HG03196 (cell line): ENCODE measurements at regions not wholly inside any gene's neighbourhood (a gene's known extent, or its start where the extent isn't known, plus 50 kb on each side); places are given as distances from the start of the nearest gene placed in this dataset.

ENCODE experiments used
- ATAC-seq: cut with Tn5 transposase; IDR thresholded peaks from one replicate; pipeline ENCODE4 v1.9.1; 2021; ENCODE audit not compliant: unreplicated experiment

DNA sequence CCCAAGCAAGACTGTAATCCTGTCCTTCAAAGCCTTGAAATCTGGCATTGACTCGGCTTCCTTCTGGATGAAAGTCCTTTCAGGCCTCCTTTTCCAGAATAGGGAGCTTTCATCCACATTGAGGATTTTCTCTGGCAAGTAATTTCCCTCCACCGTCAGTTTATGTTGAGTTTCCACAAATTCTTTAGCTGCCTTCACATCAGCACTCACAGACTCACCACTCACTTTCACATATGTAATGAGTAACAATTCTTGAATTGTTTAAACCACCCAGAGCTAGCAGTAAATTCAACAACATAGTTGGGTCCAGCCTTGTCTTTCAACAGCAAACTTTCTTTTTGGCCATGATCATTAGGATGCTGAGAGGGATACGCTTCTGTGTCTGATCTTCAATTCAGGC is 84.3 kb upstream of the PRDM11 start:
- ATAC-seq, result no peak

DNA sequence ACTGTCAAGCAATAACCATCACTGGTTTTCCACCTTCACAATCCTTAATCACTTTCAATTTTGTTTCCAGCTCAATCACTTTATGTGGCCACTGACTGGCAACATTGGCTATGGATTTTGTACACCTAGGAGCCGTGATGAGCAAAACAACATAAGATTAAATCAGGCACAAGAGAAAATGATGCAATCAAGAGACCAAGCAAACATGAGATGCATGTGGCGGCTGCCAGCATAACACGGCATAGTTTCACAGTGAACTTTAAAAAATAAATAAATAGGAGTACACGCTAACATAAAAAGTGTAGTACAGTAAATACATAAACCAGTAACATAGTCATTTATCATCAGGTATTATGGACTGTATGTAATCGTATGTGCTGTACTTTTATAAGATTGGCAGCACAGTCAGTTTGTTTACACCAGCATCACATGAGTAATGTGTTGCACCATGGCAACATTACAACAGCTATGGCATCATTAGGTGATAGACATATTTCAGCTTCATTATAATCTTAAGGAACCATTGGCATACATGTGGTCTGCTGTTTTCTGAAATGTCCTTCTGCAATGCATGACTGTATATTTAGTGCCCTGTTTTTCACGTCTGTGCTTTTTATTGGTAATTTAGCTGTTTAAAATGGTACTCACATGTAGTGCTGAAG is 83.3 kb upstream of the PRDM11 start:
- no peak for ATAC-seq

DNA sequence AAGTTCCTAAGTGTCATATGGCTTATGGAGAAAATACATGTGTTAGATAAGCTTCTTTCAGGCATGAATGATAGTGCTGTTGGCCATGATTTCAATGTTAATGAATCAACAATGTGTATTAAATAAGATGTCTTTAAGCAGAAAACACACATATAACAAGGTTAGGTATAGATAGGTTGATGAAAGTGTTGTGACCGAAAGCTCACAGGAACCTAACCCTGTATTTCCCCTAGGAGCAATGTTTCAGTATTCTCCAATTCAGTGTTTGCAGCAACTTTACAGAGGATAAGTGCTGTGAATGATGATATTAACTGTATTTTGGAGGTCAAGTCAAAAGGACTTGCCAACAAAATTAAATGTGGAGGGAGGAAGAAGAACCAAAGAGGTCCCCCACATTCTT is 82.8 kb upstream of the PRDM11 start:
- ATAC-seq, result no peak

DNA sequence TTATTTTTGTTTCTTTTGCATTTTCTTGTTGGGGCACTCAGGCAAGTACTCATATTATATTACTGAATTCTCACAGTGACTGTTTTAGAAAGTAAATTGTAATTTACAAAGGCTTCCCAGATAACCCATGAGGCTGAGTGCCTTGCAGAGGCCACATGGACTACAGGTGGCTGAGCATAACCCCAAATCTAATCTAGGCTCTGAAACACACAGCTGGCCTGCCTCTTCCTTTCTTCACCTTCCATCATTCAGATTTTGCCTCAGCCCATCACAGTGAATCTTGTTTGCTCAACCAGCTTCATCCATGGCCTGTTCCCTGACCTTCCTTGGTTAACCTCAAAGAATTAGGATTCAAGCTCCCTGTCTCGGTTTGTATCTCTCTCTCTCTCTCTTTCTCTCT is 78.5 kb upstream of the PRDM11 start:
- ATAC-seq, result no peak

DNA sequence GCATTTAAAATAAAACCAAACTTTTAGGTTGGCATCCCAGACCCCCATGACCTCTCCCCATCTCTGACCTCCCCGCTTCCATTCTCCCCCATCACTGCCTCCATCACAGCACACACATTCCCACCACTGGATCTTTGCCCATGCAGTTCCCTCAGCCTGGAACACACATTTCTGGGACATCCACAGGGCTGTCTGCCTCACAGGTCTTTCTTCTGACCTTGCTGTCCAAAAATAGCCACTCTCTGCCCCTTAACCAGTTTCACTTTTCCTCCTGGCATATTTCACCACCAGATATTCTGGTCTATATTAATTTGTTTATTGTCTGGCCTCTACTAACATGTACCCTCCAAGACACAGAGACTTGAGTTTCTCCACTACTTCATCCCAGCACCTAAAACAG is 75.2 kb upstream of the PRDM11 start:
- no peak for ATAC-seq

DNA sequence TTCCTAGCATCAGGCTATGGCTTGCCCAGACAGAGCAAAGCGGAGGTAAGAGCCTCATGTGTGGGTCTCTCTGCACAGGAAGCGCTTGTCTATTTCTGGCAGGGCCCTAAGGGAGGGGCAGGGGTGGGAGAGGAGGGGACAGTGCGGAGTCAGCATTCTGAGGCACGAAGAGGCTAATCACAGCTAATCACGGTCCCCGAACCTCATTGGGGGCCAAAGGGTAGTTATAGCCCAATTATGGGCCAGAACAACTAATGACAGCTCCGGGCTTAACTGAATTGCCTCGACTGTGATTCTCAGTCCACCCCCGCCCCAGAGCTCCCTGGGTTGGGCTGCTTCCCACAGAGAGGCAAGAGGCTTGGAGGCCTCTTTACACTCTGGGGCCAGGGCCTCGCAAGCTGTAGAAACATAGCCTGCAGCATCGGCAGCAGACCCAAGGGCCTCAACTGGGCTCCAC is 72.7 kb upstream of the PRDM11 start:
- ATAC-seq, result no peak

DNA sequence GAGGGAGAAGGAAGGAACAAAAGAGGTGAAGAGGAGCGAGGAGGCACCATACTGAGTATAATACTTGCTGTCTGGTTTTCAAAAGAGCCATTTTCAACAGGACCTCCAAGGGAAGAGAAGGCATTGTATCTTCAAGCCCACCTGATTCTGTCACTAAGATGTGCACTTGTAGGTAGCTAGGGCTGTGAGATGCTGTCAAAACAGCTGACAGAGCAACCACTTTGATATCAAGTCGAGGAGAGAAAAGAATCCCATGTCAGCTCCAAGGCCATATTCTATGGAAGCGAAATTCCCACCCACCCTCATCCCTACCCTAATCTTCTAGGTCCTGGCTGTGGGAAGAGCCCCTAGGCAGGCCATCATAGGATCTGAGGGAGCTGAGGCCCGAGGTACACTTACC is 70.9 kb upstream of the PRDM11 start:
- ATAC-seq, result no peak

DNA sequence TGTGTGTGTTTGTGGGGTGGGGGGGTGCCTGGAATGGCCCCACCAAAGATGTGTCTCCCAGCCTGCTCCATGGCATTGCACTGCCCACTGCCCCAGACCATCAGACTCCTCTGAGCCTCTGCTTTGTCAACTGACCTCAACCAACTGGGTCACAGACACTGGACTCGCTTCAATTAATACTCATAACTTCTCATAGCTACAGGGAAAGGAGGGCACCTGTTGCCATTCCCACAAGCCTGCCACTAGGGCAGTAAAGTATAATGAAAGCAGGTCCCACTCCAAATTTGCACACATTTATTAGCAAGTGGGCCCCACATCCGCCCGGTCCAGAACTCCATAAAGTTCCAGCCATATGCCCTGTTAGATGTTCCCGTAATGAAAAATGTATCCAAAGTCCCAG is 70.5 kb upstream of the PRDM11 start:
- ATAC-seq, result no peak

DNA sequence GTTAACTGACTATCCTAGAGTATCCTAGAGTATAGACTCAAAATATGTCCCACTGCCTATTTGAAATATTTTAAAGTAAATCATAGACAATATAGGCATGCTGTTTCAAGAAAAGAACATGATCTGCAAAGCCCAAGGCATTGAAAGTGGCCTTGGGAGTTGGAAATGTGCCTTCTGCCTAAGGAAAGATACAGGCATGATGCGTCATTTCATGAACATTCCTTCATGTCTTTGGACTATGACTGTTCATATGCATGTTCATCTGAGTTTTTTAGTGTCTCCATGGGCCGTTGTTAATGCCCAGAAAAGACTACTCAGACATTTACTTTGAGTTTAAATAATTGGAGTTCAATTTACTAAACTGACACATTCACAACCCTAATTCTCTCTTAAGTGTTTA is 69.7 kb upstream of the PRDM11 start:
- ATAC-seq, result no peak

DNA sequence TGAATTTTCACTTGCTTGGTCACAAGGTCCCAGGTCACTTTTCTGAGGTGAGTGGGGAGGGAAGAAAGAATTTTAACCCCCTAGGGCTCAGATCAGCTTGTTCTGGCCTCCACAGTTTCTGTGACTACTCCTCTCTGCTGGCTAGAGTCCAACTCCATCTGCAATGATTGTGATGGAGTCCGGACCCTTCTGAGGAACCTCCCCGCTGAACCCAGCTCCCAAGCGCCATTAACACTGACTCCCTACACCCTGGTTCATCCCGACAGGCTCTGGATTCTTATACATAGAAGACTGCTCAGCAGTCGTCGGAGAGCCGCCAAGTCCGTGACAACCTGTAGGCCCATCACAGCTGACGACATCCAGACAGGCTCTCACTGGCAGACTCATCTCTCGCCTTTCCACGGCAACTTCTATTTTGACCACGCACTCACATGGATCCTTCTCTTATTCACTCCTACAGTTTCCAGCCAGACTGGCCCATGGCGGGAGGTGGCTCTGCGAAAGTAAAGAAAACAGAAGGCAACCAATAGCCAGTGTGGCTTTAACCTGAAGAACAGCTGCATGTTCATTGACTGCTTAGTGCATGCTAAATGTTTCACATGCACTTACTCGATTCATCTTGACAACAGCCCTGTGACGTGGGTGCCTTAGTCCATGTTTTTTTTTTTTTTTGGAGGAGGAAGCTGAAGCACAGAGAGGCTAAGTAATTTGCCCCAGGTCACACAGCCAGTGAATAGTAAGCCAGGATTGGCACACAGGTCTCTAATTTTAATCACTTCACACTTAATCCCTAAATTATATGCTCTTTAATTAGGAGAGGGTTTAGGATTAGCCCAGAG is 68.0 kb upstream of the PRDM11 start:
- ATAC-seq, result no peak

DNA sequence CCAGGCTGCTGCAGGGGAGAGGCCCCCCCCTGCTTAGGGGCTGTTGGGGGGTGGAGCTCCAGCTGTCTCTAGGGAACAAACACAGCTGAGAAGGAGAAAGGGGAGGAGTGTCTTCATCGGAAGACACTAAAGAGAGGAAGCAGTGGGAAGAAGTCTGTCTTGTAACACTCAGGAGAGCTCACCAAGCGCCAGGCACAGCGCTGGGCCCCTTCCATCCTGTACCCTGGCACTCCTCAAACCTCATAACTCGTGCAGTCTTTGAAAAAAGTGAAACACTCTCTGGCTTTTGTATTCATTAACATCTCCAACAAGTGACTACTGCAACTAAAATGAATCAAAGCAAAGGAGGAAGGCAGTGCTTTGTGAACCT is 67.4 kb upstream of the PRDM11 start:
- ATAC-seq, result no peak

DNA sequence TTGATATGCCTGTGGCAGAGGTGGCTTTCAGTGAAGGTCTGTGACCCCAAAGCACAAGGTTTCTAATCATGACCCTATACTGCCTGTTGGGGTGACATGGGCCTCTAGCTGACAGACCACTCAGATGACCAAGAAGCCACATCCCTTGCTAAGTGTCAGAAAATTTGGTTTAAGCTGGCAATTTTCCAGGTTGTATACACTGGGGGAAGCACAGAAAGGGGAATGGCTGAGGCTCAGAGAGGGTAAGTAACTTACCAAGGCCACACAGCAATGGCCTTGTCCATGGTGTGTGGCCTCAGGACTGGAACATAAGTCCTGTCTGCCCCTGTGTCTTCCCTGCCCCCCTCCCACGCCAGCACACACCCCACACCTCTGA is 66.9 kb upstream of the PRDM11 start:
- no peak for ATAC-seq

DNA sequence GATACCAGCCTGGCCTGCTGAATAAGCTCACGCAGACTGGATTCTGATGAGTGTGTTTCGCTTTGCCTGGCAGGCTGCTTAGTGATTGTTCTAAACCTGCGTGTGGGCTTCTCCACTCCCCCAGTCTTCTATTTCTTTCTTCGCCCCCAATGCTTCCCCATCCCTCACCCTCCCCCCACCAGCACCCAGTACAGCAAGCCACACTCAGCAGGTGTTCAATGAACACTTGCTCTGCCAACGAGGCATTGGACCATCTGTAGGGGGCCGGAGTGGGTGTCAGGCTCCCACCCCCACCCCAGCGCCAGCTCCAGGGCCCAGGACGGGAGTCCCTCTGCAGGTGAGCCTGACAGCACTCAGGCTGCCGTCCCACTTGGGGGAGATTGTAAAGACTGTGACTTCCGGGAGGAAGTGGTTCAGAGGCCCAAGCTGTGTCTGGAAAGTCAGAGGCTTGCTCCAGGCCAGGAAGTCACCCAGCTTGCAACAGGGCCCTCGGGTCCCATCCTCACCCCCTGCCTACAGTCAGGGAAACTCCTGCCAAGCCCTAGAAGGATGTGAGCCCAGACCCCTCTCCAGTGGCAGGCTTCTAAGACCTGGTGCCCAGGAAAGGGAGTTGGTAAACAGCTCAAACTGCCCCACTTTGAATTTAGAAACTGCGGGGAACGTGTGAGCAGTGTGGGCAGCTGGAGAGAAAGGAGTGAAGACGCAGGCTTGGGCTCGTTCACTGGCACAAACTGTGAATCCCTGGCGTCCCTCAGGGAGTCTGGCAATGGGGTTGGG is 66.3 kb upstream of the PRDM11 start:
- ATAC-seq, result no peak

DNA sequence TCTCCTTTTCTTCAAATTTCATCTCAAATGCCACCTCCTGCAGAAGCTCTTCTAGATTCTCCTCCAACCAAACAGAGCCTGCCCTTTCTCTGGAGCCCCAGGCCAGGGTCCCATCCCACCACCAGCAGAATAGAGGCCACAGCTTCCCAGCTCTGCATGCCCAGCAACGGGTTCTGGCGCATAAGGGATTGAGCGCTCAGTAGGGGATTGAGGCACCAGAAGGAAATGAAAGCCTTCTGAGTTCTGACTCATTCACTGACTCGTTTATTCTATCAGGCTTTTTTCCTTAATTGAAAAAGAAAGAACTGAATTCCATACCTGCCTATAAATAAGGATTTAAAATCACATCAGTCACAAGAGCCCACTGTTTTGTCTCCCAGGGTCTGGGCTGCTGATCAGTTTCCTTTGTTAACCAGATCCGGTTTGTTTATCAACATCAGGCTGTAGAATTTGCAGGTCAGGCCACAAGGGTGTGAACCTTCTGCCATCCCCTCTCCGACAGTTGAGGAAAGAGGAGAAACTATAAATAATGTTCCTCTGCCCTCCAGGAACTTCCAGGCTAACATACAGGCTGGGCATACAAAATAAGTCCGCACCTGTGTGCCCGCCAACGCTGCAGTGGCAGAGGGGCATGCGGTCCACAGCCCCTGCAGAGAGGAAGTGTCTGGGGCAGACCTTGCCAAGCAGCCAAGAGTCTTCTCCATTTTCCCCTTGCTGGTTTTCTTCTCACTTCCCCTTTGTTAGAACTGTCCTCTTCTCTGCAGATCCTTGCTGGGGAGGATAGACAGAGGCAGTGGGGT is 63.5 kb upstream of the PRDM11 start:
- ATAC-seq, result no peak

DNA sequence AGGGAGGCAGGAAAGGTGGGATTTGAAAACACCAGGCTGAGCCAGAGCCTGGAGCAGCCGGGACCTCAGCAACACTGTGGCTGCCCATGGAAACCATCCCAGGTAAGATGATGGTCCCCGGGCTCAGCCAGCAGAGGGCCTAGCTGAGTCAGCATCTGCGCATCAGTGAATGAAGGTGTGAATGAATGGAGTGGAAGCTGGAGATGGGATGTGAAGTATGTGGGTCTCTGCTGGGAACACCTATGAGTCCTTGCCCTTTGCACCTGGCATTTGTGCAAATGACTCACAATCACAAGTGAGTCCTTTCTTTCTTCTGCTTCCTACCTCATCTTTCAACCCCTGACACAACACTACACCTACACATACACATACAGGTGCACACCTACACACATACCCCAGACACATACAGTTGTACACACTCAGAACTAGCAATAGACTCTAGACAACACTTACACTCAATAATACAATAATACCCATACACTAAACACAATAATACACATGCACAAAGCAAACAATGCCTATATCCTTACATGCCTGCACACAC is 62.8 kb upstream of the PRDM11 start:
- ATAC-seq, result no peak

DNA sequence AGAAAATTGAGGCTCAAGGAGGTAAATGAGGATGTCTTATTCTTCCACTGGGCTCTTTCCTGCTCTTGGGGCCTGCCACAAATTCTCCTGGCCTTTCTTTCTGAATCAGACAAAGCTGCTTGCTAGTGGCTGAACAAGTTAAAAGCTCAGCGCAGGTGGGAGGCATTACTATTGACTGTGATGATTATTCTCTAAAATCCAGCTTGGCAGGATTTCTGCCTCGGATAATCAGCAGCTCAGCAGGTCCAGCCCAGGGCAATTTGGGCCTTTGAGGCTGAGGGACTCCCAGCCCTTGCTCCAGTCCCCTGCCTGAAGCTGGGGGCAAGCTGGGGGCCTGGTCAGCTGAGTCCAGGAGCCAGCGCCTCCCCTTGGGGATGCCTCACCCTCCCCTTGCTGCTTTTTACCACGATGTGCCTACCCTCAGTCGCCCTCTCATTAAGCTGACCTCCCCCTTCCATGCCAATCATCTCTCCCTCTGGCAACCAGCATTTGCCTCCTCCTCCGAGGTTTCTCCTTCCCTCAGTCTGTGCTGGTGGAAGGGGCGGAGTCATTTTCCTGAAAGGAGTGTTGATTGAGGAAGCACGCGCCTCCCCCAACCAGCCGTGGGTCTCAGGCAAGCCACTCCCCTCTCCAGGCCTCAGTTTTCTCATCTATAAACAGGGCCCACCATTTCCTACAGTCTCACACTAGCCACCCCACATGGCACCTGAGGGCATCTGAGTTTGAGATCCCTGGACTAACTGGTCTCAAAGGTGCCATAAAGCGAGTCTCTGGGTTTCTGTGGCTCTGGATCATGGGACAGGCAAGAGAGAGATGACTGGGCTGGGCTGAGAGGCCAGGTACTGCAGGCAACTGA is 60.6 kb upstream of the PRDM11 start:
- ATAC-seq, result no peak

DNA sequence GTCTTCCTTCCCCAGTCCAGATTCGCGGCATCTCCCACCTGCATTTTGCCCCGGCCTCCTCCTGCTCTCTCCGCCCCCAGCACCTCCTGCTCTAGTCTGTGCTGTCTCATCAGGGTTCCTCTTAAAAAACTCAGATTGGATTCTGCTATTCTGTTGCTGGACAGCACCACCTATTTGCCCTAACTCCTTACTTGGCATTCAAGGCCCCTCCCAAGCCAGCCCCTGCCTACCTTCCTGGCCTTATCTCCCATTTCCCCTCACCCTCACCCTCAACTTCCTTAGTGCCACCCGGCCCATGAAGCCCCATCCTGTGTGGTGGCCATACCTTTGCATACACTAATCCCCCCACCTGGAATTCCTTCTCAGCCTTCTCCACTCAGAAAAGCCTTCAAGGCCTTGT is 59.9 kb upstream of the PRDM11 start:
- no peak for ATAC-seq

DNA sequence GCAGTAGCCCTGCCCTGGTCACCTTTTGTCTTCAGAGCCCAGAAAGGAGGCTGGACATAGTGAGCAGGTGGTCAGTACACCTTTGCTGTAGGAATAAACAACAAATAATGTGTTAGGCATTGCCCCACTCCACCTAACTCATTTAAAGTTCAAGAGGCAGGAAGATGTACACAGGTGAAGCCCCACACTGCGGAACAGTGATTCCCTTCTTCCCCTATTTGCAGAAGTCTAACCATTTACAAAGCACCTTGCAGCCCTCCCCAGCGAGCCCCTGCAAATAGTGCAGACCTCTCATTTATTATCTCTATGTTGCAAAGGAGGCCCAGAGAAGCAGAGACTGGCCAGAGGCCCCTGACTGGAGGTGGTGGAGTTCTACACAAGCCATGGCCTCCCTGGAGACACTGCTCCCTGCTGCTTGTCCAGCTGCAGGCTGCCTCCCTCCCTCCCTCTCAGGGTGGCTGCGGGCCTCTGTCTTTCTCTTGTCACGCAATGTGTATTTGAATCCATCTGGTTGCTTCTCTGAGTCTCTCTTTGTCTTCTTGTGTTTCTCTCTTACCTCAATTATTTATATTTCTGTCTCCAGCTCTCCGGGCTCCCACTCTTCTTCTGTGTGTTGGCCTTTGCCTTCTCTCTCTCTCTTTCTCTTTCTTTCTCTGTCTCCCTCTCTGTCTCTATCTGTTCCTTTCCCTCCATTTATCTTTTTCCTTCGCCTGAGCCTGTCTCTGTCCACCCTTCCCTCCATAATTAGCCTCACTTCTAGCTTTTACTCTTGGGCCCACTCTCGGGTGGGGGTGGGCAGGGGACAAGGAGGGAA is 59.1 kb upstream of the PRDM11 start:
- ATAC-seq, result no peak

DNA sequence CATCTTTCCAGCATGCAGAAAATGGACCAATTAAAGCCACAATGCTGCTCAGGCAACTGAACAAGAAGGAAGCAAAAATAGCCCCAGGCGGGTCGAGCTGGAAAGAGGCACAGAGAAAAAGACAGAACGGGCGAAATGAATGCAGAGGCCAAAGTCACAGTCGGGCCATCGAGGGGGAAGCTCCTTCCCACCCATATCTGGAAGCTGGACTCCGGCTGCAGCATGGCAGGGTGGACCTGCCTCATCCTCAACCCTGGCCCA is 58.6 kb upstream of the PRDM11 start:
- no peak for ATAC-seq
